CD14-positive monocyte (primary cell): ENCODE measurements at regions not wholly inside any gene's neighbourhood (a gene's known extent, or its start where the extent isn't known, plus 50 kb on each side); places are given as distances from the start of the nearest gene placed in this dataset.

ENCODE experiments used
- DNase-seq, 3 donors: peaks; one replicate each; pipeline ENCODE4 v3.0.0-alpha.2; 2011 to 2022
- H2AFZ ChIP-seq: 2 replicates; pipeline ENCODE4 v1.6.0; 2012; ENCODE audit warnings: mild to moderate bottlenecking, low read depth, low read length, inconsistent platforms; ENCODE audit not compliant: insufficient read depth, poor library complexity, severe bottlenecking
- H3K27ac ChIP-seq, 2 donors: 1 replicate in 1 of 2; 2 replicates in 1 of 2; pipeline ENCODE4 v1.5.1; 2012 to 2013; ENCODE audit warnings: low read length in 2 of 2, control low read depth in 1 of 2, inconsistent platforms in 1 of 2, low read depth in 1 of 2, mild to moderate bottlenecking in 1 of 2
- H3K27me3 ChIP-seq, 2 donors: one replicate each; pipeline versions ENCODE4 v1.6.0 to v1.6.1; 2011 to 2013; ENCODE audit warnings: low read length in 2 of 2; ENCODE audit not compliant: control insufficient read depth in 2 of 2, insufficient read depth in 2 of 2
- H3K36me3 ChIP-seq, 2 donors: replicated peaks in 1 of 2; 1 replicate in 1 of 2; 2 replicates in 1 of 2; pipeline versions ENCODE4 v1.5.1 to v1.6.1; 2012 to 2013; ENCODE audit warnings: low read length in 2 of 2, control low read depth in 1 of 2, inconsistent platforms in 1 of 2, mild to moderate bottlenecking in 1 of 2; ENCODE audit not compliant: insufficient read depth in 2 of 2, control insufficient read depth in 1 of 2
- H3K4me1 ChIP-seq, 2 donors: 1 replicate in 1 of 2; 2 replicates in 1 of 2; pipeline versions ENCODE4 v1.5.1 to v1.6.1; 2012 to 2013; ENCODE audit warnings: low read length in 2 of 2, control low read depth in 1 of 2, inconsistent platforms in 1 of 2, mild to moderate bottlenecking in 1 of 2, moderate library complexity in 1 of 2; ENCODE audit not compliant: insufficient read depth in 2 of 2, control insufficient read depth in 1 of 2
- H3K4me2 ChIP-seq: replicated peaks from 2 replicates; pipeline ENCODE3; 2012; ENCODE audit warnings: low read length, moderate library complexity, mild to moderate bottlenecking; ENCODE audit not compliant: poor library complexity, severe bottlenecking; ENCODE audit errors: extremely low read depth
- H3K4me3 ChIP-seq, 3 experiments: fragments of 200-600 bp in 1 of 3; sonication (generic) in 1 of 3; replicated peaks in 1 of 3; 1 replicate in 2 of 3; 2 replicates in 1 of 3; pipeline ENCODE4 v1.5.1; 2011 to 2013; ENCODE audit warnings: low read length in 3 of 3, mild to moderate bottlenecking in 3 of 3, control low read depth in 2 of 3, low read depth in 2 of 3, inconsistent platforms in 1 of 3, moderate library complexity in 1 of 3
- H3K79me2 ChIP-seq: 2 replicates; pipeline ENCODE4 v1.6.0; 2012; ENCODE audit warnings: mild to moderate bottlenecking, control low read depth, inconsistent platforms, low read length, moderate library complexity; ENCODE audit not compliant: insufficient read depth
- H3K9ac ChIP-seq: 2 replicates; pipeline ENCODE4 v1.6.0; 2017; ENCODE audit warnings: low read length, mild to moderate bottlenecking; ENCODE audit not compliant: insufficient read depth, poor library complexity, severe bottlenecking
- H3K9me3 ChIP-seq, 2 donors: replicated peaks in 1 of 2; 1 replicate in 1 of 2; 2 replicates in 1 of 2; pipeline versions ENCODE4 v1.5.1 to v1.6.1; 2012 to 2013; ENCODE audit warnings: low read length in 2 of 2, control low read depth in 1 of 2; ENCODE audit not compliant: control insufficient read depth in 1 of 2, insufficient read depth in 1 of 2
- H4K20me1 ChIP-seq: 2 replicates; pipeline ENCODE4 v1.6.0; 2012; ENCODE audit warnings: mild to moderate bottlenecking, low read length, control low read depth, moderate library complexity; ENCODE audit not compliant: insufficient read depth
- H3K27ac Mint-ChIP-seq, 7 donors: one replicate each; pipeline ENCODE4 v1.8.0; 2020; ENCODE audit warnings: mild to moderate bottlenecking in 7 of 7, mixed read lengths in 7 of 7, moderate library complexity in 6 of 7, inconsistent platforms in 2 of 7
- H3K27me3 Mint-ChIP-seq, 3 donors: one replicate each; pipeline ENCODE4 v1.8.0; 2021 to 2022; ENCODE audit warnings: low read depth in 3 of 3, mild to moderate bottlenecking in 3 of 3, mixed read lengths in 3 of 3, moderate library complexity in 3 of 3, inconsistent platforms in 1 of 3
- H3K36me3 Mint-ChIP-seq, 2 donors: one replicate each; pipeline ENCODE4 v1.8.0; 2020; ENCODE audit warnings: mixed read lengths in 2 of 2, inconsistent platforms in 1 of 2, mild to moderate bottlenecking in 1 of 2
- H3K4me1 Mint-ChIP-seq: one replicate; pipeline ENCODE4 v1.8.0; 2020; ENCODE audit warnings: mild to moderate bottlenecking, mixed read lengths
- H3K4me3 Mint-ChIP-seq, 2 donors: one replicate each; pipeline ENCODE4 v1.8.0; 2020; ENCODE audit warnings: mild to moderate bottlenecking in 2 of 2, mixed read lengths in 2 of 2, moderate library complexity in 1 of 2
- H3K9me3 Mint-ChIP-seq, 7 donors: one replicate each; pipeline ENCODE4 v1.8.0; 2020 to 2022; ENCODE audit warnings: mixed read lengths in 7 of 7, mild to moderate bottlenecking in 6 of 7, moderate library complexity in 6 of 7, inconsistent platforms in 2 of 7
- WGBS: methylation state at CpG from one replicate; pipeline ENCODE4 v1.1.5; 2013; ENCODE audit warnings: missing lambda C conversion rate; ENCODE audit not compliant: insufficient coverage; 5-methylcytosine and 5-hydroxymethylcytosine counted together
- intact Hi-C, 2 donors: fragments of 100-400 bp; cut with micrococcal nuclease; formaldehyde crosslinking; loops; one replicate each; pipeline versions ENCODE4 v1.15.0 to v1.15.1; 2023
- TF ChIP-seq, protein P1 (sequence below): fragments of 200-600 bp; IDR thresholded peaks from one replicate; pipeline ENCODE4 v1.8.0; 2022; ENCODE audit warnings: antibody characterized with exemption, mild to moderate bottlenecking

DNA sequence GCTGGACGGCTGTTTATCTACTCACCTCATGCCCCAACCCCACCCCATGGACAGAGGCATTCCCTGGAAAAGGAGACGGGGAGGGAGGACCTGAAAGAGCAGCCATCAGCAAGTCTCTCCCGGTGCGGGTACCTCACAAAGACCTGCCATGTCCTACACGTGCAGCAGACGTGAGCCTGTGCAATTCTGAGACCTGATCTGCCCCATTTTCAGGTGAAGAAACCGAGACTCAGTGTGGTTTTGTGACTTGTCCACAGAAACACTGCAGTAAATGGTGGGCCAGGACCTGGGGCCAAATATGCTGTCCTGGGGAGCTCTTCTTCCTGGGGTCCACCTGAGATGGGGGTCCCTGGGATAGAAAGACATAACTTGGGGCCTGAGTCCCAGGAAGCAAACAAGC, 137.0 kb upstream of the LINGO1 start:
- Mint-ChIP-seq H3K4me3 (no peak overlapping the region), H3K36me3 (no peaks in the 10 kb centered on the region), H3K9me3 (no peaks in the 10 kb centered on the region), H3K4me1 (no peaks in the 10 kb centered on the region), H3K27me3 (peaks cover 13 to 38% (median 14%) of the 10 kb centered on the region in 3 donors), H3K27ac (no peak overlapping the region)
- H2AFZ ChIP-seq: no peak overlapping the region
- no peak overlapping the region for H3K4me2 ChIP-seq
- H3K27me3 ChIP-seq: no peaks in the 10 kb centered on the region
- H3K4me1 ChIP-seq: no peaks in the 10 kb centered on the region
- no peaks in the 10 kb centered on the region for H3K36me3 ChIP-seq
- TF ChIP-seq, protein P1, sequence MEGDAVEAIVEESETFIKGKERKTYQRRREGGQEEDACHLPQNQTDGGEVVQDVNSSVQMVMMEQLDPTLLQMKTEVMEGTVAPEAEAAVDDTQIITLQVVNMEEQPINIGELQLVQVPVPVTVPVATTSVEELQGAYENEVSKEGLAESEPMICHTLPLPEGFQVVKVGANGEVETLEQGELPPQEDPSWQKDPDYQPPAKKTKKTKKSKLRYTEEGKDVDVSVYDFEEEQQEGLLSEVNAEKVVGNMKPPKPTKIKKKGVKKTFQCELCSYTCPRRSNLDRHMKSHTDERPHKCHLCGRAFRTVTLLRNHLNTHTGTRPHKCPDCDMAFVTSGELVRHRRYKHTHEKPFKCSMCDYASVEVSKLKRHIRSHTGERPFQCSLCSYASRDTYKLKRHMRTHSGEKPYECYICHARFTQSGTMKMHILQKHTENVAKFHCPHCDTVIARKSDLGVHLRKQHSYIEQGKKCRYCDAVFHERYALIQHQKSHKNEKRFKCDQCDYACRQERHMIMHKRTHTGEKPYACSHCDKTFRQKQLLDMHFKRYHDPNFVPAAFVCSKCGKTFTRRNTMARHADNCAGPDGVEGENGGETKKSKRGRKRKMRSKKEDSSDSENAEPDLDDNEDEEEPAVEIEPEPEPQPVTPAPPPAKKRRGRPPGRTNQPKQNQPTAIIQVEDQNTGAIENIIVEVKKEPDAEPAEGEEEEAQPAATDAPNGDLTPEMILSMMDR: no peak
- WGBS: 83% methylated on average over 6 of the region's 7 CpGs
- H3K27ac ChIP-seq: no peak overlapping the region
- no peaks in the 10 kb centered on the region for H3K9me3 ChIP-seq
- DNase-seq: no peak
- H3K4me3 ChIP-seq: no peak overlapping the region
- H3K9ac ChIP-seq: no peak overlapping the region
- no peaks in the 10 kb centered on the region for H4K20me1 ChIP-seq
- no peaks in the 10 kb centered on the region for H3K79me2 ChIP-seq
- intact Hi-C loops: no loop called here

DNA sequence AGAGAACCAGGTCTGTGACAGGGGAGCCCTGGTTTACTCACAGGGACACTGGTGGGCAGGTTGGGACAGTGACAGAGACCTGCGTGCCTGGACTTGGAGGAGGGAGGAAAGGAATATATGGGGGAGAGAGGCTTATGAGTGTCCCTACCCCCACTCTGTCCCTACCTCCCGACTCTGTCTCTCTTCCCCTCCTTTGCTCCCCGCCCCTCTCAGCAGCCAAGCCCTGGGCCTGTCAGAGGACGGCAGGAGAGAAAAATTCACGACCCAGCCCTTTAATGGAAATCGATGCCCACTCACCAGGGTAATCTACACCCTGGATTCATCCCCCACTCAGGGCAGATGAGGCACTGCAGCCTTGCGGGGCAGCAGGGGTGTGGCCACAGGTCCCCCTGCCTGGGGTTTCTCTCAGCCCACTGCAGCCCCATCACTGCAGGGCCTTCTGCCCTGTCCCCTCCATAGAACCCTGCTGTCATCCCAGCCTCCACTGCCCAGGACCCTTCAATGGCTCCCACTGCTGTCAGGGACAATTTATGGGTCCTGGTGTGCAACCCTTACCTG, 135.9 kb upstream of the LINGO1 start:
- H3K4me3 ChIP-seq: no peak overlapping the region
- Mint-ChIP-seq H3K27ac (no peak overlapping the region), H3K9me3 (no peaks in the 10 kb centered on the region), H3K4me3 (peak overlapping the region in 1 of 2 donors; percentile 46), H3K36me3 (no peaks in the 10 kb centered on the region), H3K27me3 (peaks cover 14 to 39% (median 14%) of the 10 kb centered on the region in 3 donors), H3K4me1 (no peaks in the 10 kb centered on the region)
- no peaks in the 10 kb centered on the region for H4K20me1 ChIP-seq
- H3K27me3 ChIP-seq: no peaks in the 10 kb centered on the region
- H3K79me2 ChIP-seq: no peaks in the 10 kb centered on the region
- no peaks in the 10 kb centered on the region for H3K36me3 ChIP-seq
- intact Hi-C loops: no loop called here
- no peak overlapping the region for H2AFZ ChIP-seq
- no peaks in the 10 kb centered on the region for H3K4me1 ChIP-seq
- H3K4me2 ChIP-seq: no peak overlapping the region
- H3K9me3 ChIP-seq: no peaks in the 10 kb centered on the region
- 67% methylated on average over 5 of the region's 7 CpGs for WGBS
- DNase-seq: no peak
- H3K9ac ChIP-seq: no peak overlapping the region
- TF ChIP-seq, protein P1: no peak
- H3K27ac ChIP-seq: no peak overlapping the region
